HG03354 (cell line): ENCODE measurements at regions not wholly inside any gene's neighbourhood (a gene's known extent, or its start where the extent isn't known, plus 50 kb on each side); places are given as distances from the start of the nearest gene placed in this dataset.
"Not testable (repeated sequence)": the region's sequence is repeated elsewhere in the genome, so short reads cannot be mapped to it uniquely, and the experiment has no call there.

ENCODE experiments used
- ATAC-seq: cut with Tn5 transposase; IDR thresholded peaks from one replicate; pipeline ENCODE4 v1.9.1; 2021; ENCODE audit warnings: mild to moderate bottlenecking; ENCODE audit not compliant: unreplicated experiment, poor library complexity, severe bottlenecking

DNA sequence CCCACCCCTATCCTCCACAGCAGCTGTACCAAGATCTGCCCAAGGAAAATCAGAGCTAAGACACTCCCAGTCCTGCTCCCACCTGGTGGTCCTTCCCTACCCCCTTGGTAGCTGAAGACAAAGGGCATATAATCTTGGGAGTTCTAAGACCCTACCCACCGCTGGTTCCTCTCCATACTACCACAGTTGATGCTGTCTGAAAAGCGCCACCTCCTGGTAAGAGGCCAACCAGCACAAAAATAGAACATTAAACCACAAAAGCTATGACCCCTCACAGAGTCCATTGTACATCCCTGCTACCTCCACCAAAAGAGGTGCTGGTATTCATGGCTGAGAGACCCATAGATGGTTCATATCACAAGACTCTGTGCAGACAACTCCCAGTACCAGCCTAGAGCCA, 161.5 kb upstream of the ARHGAP42 start:
- no peak for ATAC-seq

DNA sequence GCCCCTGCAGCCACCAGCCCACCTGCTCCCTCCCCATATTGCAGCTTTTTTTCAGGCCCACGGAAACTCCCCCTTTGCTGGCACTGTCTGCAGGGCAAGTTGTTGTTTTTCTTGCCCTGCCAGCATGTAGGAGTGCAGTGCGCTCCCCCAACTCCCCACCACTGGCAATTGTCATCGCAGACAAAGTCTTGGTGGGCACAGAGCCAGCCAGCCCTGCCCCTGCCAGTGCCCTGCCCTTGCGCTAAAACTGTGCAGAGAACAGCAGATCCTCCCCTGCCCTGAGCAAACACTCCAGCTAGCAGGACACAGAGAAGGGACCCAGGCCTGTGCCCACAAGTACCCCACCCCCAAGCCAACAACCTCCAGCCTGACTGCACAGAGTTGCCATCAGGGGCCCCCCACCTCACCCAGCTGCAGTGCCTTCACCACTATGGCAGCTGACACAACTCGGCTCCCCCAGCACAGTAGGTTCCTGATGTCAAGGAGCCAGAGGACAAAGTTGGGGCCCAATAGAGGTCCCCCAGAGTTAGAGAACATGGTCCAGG, 158.1 kb upstream of the ARHGAP42 start:
- ATAC-seq, result no peak

GRCh38 chr11:100531290-100531689, 155.8 kb upstream of the ARHGAP42 start:
- ATAC-seq, result not testable (repeated sequence)

GRCh38 chr11:100536979-100537378, 150.1 kb upstream of the ARHGAP42 start:
- ATAC-seq, result no peak

GRCh38 chr11:100543386-100543785, 143.7 kb upstream of the ARHGAP42 start:
- ATAC-seq, result no peak

DNA sequence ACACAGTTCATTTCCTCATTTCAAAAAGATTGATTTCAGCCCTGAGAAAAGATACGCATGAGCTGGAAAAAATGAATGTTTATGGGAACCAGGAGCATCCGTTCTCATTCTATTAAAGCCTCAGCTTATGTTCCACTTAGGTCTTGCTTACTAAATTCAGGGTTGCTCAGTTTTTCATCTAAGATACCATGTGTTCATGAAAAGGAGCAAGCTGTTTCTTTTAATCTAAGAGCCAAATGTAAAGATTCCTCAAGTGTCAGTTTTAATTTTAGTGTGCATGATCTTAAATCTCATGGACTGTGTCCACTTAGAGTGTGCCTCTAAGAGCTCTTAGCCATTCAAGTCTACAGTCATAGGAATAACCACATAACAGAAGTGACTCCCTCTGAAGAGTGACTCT, 141.5 kb upstream of the ARHGAP42 start:
- ATAC-seq, result no peak

DNA sequence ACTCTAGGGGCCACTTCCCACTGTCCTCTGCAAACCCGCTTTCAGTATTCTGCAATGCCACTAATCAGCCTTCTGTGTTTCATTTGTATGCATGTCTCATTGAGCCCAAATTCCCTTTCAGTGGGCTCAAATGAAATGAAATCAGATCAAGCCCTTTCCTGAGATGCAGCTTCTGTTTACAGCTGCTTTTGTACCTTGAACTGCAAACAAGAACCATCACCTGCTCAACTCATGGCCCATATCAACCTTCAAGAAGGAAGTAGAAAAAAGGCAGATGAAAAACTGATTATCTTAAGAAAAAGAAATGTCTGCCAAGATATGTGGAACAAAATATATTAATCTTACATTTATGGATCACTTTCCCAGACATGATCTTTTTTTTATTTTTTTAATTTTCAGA, 141.1 kb upstream of the ARHGAP42 start:
- no peak for ATAC-seq

- no peak for ATAC-seq
These were observed 140.4 kb upstream of the ARHGAP42 start for GRCh38 chr11:100546714-100547113.

DNA sequence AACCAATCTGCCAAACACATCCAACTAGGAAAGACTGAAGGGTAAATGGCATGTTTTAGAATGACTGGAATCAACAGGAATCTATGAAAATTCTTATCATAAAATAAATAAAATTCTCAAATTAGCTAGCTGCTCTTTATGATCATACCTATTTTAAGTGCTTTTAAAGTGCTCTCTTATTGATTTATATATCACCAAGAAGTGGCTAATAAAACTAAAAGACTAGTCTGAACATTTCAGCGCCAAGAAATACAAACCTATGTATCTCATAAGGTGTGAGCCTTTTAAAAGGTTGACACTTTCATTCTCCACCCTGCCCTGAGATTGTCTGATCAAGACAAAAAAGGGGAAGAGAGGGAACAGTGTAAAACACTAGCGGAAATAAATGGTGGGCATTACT, 136.8 kb upstream of the ARHGAP42 start:
- no peak for ATAC-seq

GRCh38 chr11:100550912-100551632, 136.0 kb upstream of the ARHGAP42 start:
- ATAC-seq, result no peak

GRCh38 chr11:100555931-100556330, 131.2 kb upstream of the ARHGAP42 start:
- ATAC-seq, result no peak

DNA sequence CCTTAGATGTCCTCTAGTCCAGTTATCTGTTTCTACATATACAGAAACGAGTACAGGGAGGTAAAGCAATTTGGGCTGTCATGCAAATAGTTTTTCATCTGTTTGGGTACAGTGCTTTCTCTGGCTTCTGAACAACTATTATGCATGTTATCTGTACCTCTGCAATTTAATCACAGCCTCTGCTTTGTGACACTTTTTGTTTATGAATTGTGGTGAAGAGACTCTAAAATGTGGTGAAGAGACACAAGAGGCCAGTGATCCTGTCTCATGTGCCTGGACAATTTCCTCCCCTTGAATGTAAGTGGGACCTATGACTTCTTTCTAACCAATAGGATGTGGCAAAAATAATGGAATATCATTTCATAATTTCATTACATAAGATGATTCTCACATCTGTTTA, 130.3 kb upstream of the ARHGAP42 start:
- no peak for ATAC-seq

- ATAC-seq, result no peak
These were observed 129.1 kb upstream of the ARHGAP42 start for GRCh38 chr11:100557830-100558611.

DNA sequence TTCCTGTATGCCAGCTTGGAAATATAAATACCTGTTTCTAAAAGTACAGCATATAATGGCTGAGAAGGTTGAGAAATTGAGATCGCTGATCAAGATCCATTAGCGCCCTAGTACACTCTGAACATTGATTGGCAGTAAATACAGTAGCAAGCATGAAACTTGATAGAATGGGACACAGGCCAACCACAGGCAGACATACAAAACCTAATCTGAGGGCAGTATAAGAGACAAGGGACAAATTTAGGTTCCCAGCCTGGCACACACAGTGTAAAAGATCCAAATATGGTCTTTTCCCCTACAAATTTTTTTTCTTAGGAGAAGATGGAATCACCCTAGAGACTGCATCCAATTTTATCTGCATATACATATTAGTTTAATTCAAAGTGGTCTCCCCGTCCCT, 126.5 kb upstream of the ARHGAP42 start:
- no peak for ATAC-seq

GRCh38 chr11:100561323-100561722, 125.8 kb upstream of the ARHGAP42 start:
- ATAC-seq, result no peak

DNA sequence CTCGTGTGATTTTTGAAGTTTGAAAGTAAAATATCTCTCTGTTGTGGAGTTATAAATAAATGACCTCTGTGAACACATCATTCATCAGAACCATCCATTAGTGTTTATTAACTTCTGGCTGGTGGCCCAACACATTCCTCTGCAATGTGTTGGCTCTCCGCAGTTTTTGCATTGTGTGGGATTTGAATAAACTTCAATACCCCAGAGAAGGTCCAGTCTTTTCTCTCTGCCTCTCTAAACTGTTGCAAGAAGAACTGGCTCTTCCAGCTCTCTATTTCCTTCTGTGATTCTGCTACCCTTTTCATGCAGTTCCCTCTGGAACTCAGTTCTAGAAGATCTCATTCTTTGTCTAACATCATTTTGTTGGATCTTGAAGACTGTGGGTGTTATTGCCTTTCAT, 125.0 kb upstream of the ARHGAP42 start:
- ATAC-seq, result no peak

GRCh38 chr11:100563541-100564280, 123.4 kb upstream of the ARHGAP42 start:
- ATAC-seq, result no peak

DNA sequence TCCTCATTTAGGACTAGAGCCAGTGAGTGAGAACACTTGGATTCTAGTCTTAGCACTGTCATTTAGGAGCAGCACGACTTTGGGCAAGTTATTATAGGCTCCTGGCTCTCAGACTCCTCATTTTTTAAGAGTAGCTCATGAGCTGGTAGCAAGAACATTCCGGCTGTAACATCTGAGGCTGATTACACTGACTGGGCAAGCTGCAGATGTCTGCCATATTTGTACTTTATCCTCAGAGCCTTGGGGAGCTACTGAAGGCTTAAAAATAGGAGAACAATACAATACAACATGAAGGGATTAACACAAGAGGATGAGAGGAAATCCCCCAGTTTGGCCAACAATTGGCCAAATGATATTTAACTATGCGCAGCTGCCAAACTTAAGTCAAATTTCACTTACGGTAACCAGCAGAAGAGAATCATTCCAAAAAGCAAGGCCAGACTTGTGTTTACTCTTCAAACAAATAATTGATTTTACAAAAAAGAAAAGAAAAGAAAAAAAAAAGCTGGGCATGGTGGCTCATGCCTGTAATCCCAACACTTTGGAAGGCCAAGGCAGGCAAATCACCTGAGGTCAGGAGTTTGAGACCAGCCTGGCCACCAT, 113.1 kb upstream of the ARHGAP42 start:
- no peak for ATAC-seq

DNA sequence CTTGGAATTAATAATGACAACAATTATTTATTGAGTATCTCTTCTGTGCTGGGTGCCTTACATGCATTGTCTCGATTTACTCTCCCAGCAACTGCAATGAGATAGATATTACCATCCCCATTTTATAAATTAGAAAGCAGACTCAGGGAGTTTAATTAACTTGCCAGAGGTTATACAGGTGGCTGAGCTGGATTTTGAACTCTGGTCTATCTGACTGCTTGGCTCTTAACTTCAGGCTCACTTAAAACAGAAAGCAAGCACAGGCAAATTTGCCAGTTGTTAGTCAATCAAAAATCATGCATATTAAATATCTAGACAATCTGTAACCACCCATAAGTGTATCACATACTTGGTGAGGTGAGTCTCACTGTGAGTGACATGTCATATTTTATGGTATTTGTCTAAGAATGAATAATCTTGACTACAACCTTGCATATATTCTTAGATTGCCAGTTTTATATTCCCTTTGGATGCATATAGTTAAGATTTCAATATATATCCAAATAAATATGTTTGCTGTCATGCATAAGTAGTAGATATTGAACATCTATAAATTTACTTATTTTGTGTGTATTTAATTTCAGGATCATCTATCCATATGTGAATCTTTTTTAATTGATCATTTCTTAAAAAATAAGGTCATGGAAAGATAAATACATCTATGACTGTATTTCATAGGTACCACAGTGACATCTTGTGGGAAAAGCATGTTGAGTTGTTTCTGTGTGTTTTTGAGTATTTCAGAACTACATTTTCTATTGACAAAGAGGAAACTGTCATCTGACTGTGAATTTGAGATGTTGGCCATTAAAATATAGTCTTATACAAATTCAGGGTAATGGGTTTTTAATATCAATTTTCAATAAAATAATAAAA, 112.0 kb upstream of the ARHGAP42 start:
- ATAC-seq, result no peak
